IMR-90 (cell line): ENCODE measurements at regions not wholly inside any gene's neighbourhood (a gene's known extent, or its start where the extent isn't known, plus 50 kb on each side); places are given as distances from the start of the nearest gene placed in this dataset.

Experiments used
- CEBPB ChIP-seq: IDR thresholded peaks from 2 replicates; pipeline ENCODE4 v1.6.1; 2012; ENCODE audit warnings: low read depth, low read length, improper control_type of control experiment
- CHD1 ChIP-seq: IDR thresholded peaks from 2 replicates; pipeline ENCODE4 v1.6.1; 2012; ENCODE audit warnings: low read depth, low read length, improper control_type of control experiment
- MAFK ChIP-seq: IDR thresholded peaks from 2 replicates; pipeline ENCODE4 v1.6.1; 2012; ENCODE audit warnings: low read depth, low read length, improper control_type of control experiment
- MAZ ChIP-seq: IDR thresholded peaks from 2 replicates; pipeline ENCODE4 v1.6.1; 2012; ENCODE audit warnings: low read depth, mild to moderate bottlenecking, low read length, improper control_type of control experiment, moderate library complexity, borderline replicate concordance
- MXI1 ChIP-seq: IDR thresholded peaks from 2 replicates; pipeline ENCODE4 v1.6.1; 2012; ENCODE audit warnings: low read depth, mild to moderate bottlenecking, low read length, moderate library complexity, borderline replicate concordance
- POLR2A ChIP-seq: IDR thresholded peaks from 2 replicates; pipeline ENCODE4 v1.6.1; 2012; ENCODE audit warnings: mild to moderate bottlenecking, low read depth, low read length
- RAD21 ChIP-seq: IDR thresholded peaks from 2 replicates; pipeline ENCODE4 v1.6.1; 2012; ENCODE audit warnings: low read length, improper control_type of control experiment
- RFX5 ChIP-seq: IDR thresholded peaks from 2 replicates; pipeline ENCODE4 v1.8.0; 2012; ENCODE audit warnings: low read depth, mild to moderate bottlenecking, low read length, moderate library complexity
- SMC3 ChIP-seq: fragments of 150-350 bp; IDR thresholded peaks from 2 replicates; pipeline ENCODE4 v1.6.1; 2016; ENCODE audit warnings: low read depth, mild to moderate bottlenecking, antibody characterized with exemption, low read length, moderate library complexity
- TF ChIP-seq, protein P1 (sequence below): conservative IDR thresholded peaks from 2 replicates; pipeline ENCODE4 v1.5.1; 2012; ENCODE audit warnings: mild to moderate bottlenecking, low read depth, low read length, improper control_type of control experiment
- TF ChIP-seq, protein P2 (sequence below): fragments of 150-350 bp; IDR thresholded peaks from 2 replicates; pipeline ENCODE4 v1.6.1; 2016; ENCODE audit warnings: low read depth, mild to moderate bottlenecking, low read length, moderate library complexity, borderline replicate concordance

DNA sequence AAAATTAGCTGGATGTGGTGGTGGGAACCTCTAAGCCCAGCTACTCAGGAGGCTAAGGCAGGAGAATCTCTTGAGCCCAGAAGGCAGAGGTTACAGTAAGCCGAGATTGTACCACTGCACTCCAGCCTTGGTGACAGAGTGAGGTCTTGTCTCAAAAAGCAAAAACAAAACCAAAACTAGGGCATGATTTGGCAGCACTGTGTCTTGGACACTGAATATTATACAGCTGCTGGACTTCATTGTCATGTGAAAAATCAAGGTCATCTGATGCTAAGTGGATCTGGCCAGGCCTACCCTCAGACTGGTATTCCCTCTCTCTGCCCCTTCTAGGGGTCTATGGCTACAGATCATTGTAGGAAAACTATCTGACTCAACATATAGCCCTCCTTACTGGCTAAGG, 55.2 kb upstream of the MRPS6 start:
- TF ChIP-seq, protein P1, sequence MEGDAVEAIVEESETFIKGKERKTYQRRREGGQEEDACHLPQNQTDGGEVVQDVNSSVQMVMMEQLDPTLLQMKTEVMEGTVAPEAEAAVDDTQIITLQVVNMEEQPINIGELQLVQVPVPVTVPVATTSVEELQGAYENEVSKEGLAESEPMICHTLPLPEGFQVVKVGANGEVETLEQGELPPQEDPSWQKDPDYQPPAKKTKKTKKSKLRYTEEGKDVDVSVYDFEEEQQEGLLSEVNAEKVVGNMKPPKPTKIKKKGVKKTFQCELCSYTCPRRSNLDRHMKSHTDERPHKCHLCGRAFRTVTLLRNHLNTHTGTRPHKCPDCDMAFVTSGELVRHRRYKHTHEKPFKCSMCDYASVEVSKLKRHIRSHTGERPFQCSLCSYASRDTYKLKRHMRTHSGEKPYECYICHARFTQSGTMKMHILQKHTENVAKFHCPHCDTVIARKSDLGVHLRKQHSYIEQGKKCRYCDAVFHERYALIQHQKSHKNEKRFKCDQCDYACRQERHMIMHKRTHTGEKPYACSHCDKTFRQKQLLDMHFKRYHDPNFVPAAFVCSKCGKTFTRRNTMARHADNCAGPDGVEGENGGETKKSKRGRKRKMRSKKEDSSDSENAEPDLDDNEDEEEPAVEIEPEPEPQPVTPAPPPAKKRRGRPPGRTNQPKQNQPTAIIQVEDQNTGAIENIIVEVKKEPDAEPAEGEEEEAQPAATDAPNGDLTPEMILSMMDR, result no peak
- no peak for TF ChIP-seq POLR2A
- no peak for TF ChIP-seq MAFK
- TF ChIP-seq MXI1, result no peak
- TF ChIP-seq, protein P2, sequence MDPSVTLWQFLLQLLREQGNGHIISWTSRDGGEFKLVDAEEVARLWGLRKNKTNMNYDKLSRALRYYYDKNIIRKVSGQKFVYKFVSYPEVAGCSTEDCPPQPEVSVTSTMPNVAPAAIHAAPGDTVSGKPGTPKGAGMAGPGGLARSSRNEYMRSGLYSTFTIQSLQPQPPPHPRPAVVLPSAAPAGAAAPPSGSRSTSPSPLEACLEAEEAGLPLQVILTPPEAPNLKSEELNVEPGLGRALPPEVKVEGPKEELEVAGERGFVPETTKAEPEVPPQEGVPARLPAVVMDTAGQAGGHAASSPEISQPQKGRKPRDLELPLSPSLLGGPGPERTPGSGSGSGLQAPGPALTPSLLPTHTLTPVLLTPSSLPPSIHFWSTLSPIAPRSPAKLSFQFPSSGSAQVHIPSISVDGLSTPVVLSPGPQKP, result no peak
- no peak for TF ChIP-seq RAD21
- no peak for TF ChIP-seq CEBPB
- TF ChIP-seq SMC3, result no peak
- TF ChIP-seq CHD1, result no peak
- no peak for TF ChIP-seq MAZ
- no peak for TF ChIP-seq RFX5
